Activated B cell treated with CpG ODN at 0.5 μM for 24 hours (primary cell): ENCODE measurements at regions not wholly inside any gene's neighbourhood (a gene's known extent, or its start where the extent isn't known, plus 50 kb on each side); places are given as distances from the start of the nearest gene placed in this dataset.
A peak's percentile ranks its signal among the peaks of the same experiment; 100 is the strongest.

ENCODE experiments used
- ATAC-seq: fragments of 200-7000 bp; cut with Tn5 transposase; one replicate; pipeline ENCODE4 v1.10.0; 2021; ENCODE audit warnings: low read depth, mild to moderate bottlenecking, moderate library complexity
- CTCF ChIA-PET: fragments of 350-600 bp; sonication (Branson Sonifier 250); formaldehyde crosslinking; loops from one replicate; lab custom pipeline; 2021; ENCODE audit warnings: antibody characterized with exemption; lab: Charles Lee
- POLR2A ChIA-PET: fragments of 350-600 bp; sonication (Branson Sonifier 250); formaldehyde crosslinking; loops from one replicate; lab custom pipeline; 2021; ENCODE audit warnings: antibody characterized with exemption; lab: Charles Lee
- DNase-seq: peaks from one replicate; pipeline ENCODE4 v3.0.0; 2022
- H3K27ac Mint-ChIP-seq: one replicate; pipeline ENCODE4 v1.8.0; 2020; ENCODE audit warnings: mixed read lengths
- H3K27me3 Mint-ChIP-seq: one replicate; pipeline ENCODE4 v1.8.0; 2021; ENCODE audit warnings: mixed read lengths
- H3K36me3 Mint-ChIP-seq: one replicate; pipeline ENCODE4 v1.8.0; 2021; ENCODE audit warnings: low read depth, mixed read lengths
- H3K4me1 Mint-ChIP-seq: one replicate; pipeline ENCODE4 v1.8.0; 2021; ENCODE audit warnings: mixed read lengths
- H3K4me3 Mint-ChIP-seq: one replicate; pipeline ENCODE4 v1.8.0; 2020; ENCODE audit warnings: mild to moderate bottlenecking, mixed read lengths
- H3K9me3 Mint-ChIP-seq: one replicate; pipeline ENCODE4 v1.8.0; 2020; ENCODE audit warnings: mixed read lengths
- intact Hi-C: fragments of 100-400 bp; cut with micrococcal nuclease; formaldehyde crosslinking; loops from one replicate; pipeline ENCODE4 v1.15.1; 2024
- TF ChIP-seq, protein P1 (sequence below): fragments of 200-600 bp; IDR thresholded peaks from one replicate; pipeline ENCODE4 v1.8.0; 2022; ENCODE audit warnings: antibody characterized with exemption, mild to moderate bottlenecking

DNA sequence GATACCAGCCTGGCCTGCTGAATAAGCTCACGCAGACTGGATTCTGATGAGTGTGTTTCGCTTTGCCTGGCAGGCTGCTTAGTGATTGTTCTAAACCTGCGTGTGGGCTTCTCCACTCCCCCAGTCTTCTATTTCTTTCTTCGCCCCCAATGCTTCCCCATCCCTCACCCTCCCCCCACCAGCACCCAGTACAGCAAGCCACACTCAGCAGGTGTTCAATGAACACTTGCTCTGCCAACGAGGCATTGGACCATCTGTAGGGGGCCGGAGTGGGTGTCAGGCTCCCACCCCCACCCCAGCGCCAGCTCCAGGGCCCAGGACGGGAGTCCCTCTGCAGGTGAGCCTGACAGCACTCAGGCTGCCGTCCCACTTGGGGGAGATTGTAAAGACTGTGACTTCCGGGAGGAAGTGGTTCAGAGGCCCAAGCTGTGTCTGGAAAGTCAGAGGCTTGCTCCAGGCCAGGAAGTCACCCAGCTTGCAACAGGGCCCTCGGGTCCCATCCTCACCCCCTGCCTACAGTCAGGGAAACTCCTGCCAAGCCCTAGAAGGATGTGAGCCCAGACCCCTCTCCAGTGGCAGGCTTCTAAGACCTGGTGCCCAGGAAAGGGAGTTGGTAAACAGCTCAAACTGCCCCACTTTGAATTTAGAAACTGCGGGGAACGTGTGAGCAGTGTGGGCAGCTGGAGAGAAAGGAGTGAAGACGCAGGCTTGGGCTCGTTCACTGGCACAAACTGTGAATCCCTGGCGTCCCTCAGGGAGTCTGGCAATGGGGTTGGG is 66.3 kb upstream of the PRDM11 start:
- POLR2A ChIA-PET = interaction anchor here (0.7 to 8.2 kb wide), 9 partner anchors 8 to 136 kb away, joined by 3 to 81 read pairs (median 6); partner anchors contain the start of gene TP53I11
- intact Hi-C loops = loop anchor here (1.0 to 5.0 kb wide), 3 partner anchors 48 to 513 kb away; partner anchors contain the start of gene CD82
- no peaks in the 10 kb centered on the region for H3K36me3 Mint-ChIP-seq

DNA sequence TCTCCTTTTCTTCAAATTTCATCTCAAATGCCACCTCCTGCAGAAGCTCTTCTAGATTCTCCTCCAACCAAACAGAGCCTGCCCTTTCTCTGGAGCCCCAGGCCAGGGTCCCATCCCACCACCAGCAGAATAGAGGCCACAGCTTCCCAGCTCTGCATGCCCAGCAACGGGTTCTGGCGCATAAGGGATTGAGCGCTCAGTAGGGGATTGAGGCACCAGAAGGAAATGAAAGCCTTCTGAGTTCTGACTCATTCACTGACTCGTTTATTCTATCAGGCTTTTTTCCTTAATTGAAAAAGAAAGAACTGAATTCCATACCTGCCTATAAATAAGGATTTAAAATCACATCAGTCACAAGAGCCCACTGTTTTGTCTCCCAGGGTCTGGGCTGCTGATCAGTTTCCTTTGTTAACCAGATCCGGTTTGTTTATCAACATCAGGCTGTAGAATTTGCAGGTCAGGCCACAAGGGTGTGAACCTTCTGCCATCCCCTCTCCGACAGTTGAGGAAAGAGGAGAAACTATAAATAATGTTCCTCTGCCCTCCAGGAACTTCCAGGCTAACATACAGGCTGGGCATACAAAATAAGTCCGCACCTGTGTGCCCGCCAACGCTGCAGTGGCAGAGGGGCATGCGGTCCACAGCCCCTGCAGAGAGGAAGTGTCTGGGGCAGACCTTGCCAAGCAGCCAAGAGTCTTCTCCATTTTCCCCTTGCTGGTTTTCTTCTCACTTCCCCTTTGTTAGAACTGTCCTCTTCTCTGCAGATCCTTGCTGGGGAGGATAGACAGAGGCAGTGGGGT is 63.5 kb upstream of the PRDM11 start:
- H3K27me3 Mint-ChIP-seq = no peaks in the 10 kb centered on the region
- H3K9me3 Mint-ChIP-seq = no peaks in the 10 kb centered on the region
- intact Hi-C loops = loop anchor here (1.0 to 5.0 kb wide), 5 partner anchors 20 to 516 kb away; partner anchors contain the start of gene CD82
- peaks cover 78% of the 10 kb centered on the region for H3K4me1 Mint-ChIP-seq
- ATAC-seq (peak; percentile 76), DNase-seq (peak; percentile 47)
- ChIA-PET POLR2A (interaction anchor here (1.3 to 8.2 kb wide), 3 partner anchors 53 to 140 kb away, joined by 4 to 81 read pairs (median 7); no protein-coding TSS in a partner anchor), CTCF (interaction anchor here (0.7 to 1.6 kb wide), 6 partner anchors 20 to 146 kb away, joined by 3 to 5 read pairs (median 3); no protein-coding TSS in a partner anchor)
- peak overlapping the region; percentile 4 for H3K4me3 Mint-ChIP-seq
- TF ChIP-seq, protein P1, sequence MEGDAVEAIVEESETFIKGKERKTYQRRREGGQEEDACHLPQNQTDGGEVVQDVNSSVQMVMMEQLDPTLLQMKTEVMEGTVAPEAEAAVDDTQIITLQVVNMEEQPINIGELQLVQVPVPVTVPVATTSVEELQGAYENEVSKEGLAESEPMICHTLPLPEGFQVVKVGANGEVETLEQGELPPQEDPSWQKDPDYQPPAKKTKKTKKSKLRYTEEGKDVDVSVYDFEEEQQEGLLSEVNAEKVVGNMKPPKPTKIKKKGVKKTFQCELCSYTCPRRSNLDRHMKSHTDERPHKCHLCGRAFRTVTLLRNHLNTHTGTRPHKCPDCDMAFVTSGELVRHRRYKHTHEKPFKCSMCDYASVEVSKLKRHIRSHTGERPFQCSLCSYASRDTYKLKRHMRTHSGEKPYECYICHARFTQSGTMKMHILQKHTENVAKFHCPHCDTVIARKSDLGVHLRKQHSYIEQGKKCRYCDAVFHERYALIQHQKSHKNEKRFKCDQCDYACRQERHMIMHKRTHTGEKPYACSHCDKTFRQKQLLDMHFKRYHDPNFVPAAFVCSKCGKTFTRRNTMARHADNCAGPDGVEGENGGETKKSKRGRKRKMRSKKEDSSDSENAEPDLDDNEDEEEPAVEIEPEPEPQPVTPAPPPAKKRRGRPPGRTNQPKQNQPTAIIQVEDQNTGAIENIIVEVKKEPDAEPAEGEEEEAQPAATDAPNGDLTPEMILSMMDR = no peak
- no peaks in the 10 kb centered on the region for H3K36me3 Mint-ChIP-seq
- peak overlapping the region; percentile 70 for H3K27ac Mint-ChIP-seq

More for the DNA sequence above, 66.3 kb upstream of the PRDM11 start:
- Mint-ChIP-seq H3K27me3 (no peaks in the 10 kb centered on the region), H3K4me3 (peak overlapping the region; percentile 59), H3K4me1 (peaks cover 71% of the 10 kb centered on the region), H3K27ac (peak overlapping the region; percentile 84), H3K9me3 (no peaks in the 10 kb centered on the region)
- peak; percentile 45 for DNase-seq
- TF ChIP-seq, protein P1 = no peak
- ATAC-seq = peak; percentile 71
- CTCF ChIA-PET = interaction anchor here (0.9 to 2.8 kb wide), 9 partner anchors 23 to 144 kb away, joined by 3 to 19 read pairs (median 4); no protein-coding TSS in a partner anchor

DNA sequence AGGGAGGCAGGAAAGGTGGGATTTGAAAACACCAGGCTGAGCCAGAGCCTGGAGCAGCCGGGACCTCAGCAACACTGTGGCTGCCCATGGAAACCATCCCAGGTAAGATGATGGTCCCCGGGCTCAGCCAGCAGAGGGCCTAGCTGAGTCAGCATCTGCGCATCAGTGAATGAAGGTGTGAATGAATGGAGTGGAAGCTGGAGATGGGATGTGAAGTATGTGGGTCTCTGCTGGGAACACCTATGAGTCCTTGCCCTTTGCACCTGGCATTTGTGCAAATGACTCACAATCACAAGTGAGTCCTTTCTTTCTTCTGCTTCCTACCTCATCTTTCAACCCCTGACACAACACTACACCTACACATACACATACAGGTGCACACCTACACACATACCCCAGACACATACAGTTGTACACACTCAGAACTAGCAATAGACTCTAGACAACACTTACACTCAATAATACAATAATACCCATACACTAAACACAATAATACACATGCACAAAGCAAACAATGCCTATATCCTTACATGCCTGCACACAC is 62.8 kb upstream of the PRDM11 start:
- intact Hi-C loops = loop anchor here (1.0 to 5.0 kb wide), 5 partner anchors 19 to 516 kb away; partner anchors contain the start of gene CD82
- CTCF ChIA-PET = interaction anchor here (0.9 to 1.6 kb wide), 3 partner anchors 19 to 67 kb away, joined by 3 to 5 read pairs (median 3); no protein-coding TSS in a partner anchor
- peaks cover 72% of the 10 kb centered on the region for H3K4me1 Mint-ChIP-seq
- H3K27me3 Mint-ChIP-seq = no peaks in the 10 kb centered on the region
- H3K9me3 Mint-ChIP-seq = no peaks in the 10 kb centered on the region
- H3K27ac Mint-ChIP-seq = peak overlapping the region; percentile 70
- POLR2A ChIA-PET = interaction anchor here (1.3 to 8.2 kb wide), 3 partner anchors 53 to 140 kb away, joined by 4 to 81 read pairs (median 7); no protein-coding TSS in a partner anchor
- no peak for DNase-seq
- TF ChIP-seq, protein P1 = no peak
- peak overlapping the region; percentile 4 for H3K4me3 Mint-ChIP-seq
- H3K36me3 Mint-ChIP-seq = no peaks in the 10 kb centered on the region
- ATAC-seq = no peak

DNA sequence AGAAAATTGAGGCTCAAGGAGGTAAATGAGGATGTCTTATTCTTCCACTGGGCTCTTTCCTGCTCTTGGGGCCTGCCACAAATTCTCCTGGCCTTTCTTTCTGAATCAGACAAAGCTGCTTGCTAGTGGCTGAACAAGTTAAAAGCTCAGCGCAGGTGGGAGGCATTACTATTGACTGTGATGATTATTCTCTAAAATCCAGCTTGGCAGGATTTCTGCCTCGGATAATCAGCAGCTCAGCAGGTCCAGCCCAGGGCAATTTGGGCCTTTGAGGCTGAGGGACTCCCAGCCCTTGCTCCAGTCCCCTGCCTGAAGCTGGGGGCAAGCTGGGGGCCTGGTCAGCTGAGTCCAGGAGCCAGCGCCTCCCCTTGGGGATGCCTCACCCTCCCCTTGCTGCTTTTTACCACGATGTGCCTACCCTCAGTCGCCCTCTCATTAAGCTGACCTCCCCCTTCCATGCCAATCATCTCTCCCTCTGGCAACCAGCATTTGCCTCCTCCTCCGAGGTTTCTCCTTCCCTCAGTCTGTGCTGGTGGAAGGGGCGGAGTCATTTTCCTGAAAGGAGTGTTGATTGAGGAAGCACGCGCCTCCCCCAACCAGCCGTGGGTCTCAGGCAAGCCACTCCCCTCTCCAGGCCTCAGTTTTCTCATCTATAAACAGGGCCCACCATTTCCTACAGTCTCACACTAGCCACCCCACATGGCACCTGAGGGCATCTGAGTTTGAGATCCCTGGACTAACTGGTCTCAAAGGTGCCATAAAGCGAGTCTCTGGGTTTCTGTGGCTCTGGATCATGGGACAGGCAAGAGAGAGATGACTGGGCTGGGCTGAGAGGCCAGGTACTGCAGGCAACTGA is 60.6 kb upstream of the PRDM11 start:
- DNase-seq = no peak
- intact Hi-C loops = no loop called here
- ChIA-PET CTCF (interaction anchor here (1.0 kb wide), 2 partner anchors 17 to 150 kb away, joined by 4 to 5 read pairs; no protein-coding TSS in a partner anchor), POLR2A (interaction anchor here (0.6 to 0.7 kb wide), 2 partner anchors 17 to 141 kb away, joined by 3 read pairs; no protein-coding TSS in a partner anchor)
- no peak overlapping the region for H3K4me3 Mint-ChIP-seq
- no peaks in the 10 kb centered on the region for H3K27me3 Mint-ChIP-seq
- H3K9me3 Mint-ChIP-seq = no peaks in the 10 kb centered on the region
- no peak for ATAC-seq
- no peaks in the 10 kb centered on the region for H3K36me3 Mint-ChIP-seq
- TF ChIP-seq, protein P1 = no peak
- H3K27ac Mint-ChIP-seq = no peak overlapping the region
- H3K4me1 Mint-ChIP-seq = peaks cover 49% of the 10 kb centered on the region
